OCI-LY3 (cell line): ENCODE measurements at regions not wholly inside any gene's neighbourhood (a gene's known extent, or its start where the extent isn't known, plus 50 kb on each side); places are given as distances from the start of the nearest gene placed in this dataset.

Experiments used
- H2AFZ ChIP-seq: fragments of 200-600, 300-600 bp; shearing (Covaris generic); 2 replicates; pipeline ENCODE4 v1.6.0; 2014; ENCODE audit warnings: antibody characterized with exemption, low read depth, low read length
- H3K27ac ChIP-seq: fragments of 200-600, 300-600 bp; sonication (generic); 2 replicates; pipeline ENCODE4 v1.5.1; 2014; ENCODE audit warnings: mild to moderate bottlenecking, low read length, moderate library complexity, mixed read lengths
- H3K27me3 ChIP-seq: fragments of 200-600, 300-600 bp; sonication (generic); 2 replicates; pipeline ENCODE4 v1.6.1; 2014; ENCODE audit warnings: low read depth, low read length, mixed read lengths
- H3K36me3 ChIP-seq: fragments of 200-600, 300-600 bp; sonication (generic); replicated peaks from 2 replicates; pipeline ENCODE3; 2014; ENCODE audit warnings: low read depth, low read length, mixed read lengths
- H3K4me1 ChIP-seq: fragments of 300-600, 200-600 bp; sonication (generic); 2 replicates; pipeline ENCODE4 v1.6.1; 2014; ENCODE audit warnings: low read length, mixed read lengths
- H3K4me2 ChIP-seq: fragments of 200-600, 300-600 bp; sonication (generic); 2 replicates; pipeline ENCODE4 v1.6.1; 2014; ENCODE audit warnings: low read length, mixed read lengths
- H3K4me3 ChIP-seq: fragments of 300-600, 200-600 bp; sonication (generic); 2 replicates; pipeline ENCODE4 v1.5.1; 2014; ENCODE audit warnings: antibody characterized with exemption, mild to moderate bottlenecking, low read length, moderate library complexity
- H3K79me2 ChIP-seq: fragments of 300-600, 200-600 bp; shearing (Covaris generic); 2 replicates; pipeline ENCODE4 v1.6.1; 2014; ENCODE audit warnings: mild to moderate bottlenecking, low read length, mixed read lengths
- H3K9ac ChIP-seq: fragments of 300-600, 200-600 bp; shearing (Covaris generic); 2 replicates; pipeline ENCODE4 v1.6.0; 2014; ENCODE audit warnings: mild to moderate bottlenecking, low read length, moderate library complexity
- H3K9me3 ChIP-seq: fragments of 200-600, 300-600 bp; shearing (Covaris generic); 2 replicates; pipeline ENCODE4 v1.6.1; 2014; ENCODE audit warnings: low read length, mixed read lengths; ENCODE audit not compliant: insufficient read depth
- H4K20me1 ChIP-seq: fragments of 200-600, 300-600 bp; sonication (generic); 2 replicates; pipeline ENCODE4 v1.6.1; 2016; ENCODE audit warnings: low read length, mixed read lengths; ENCODE audit not compliant: insufficient read depth
- CTCF ChIP-seq: fragments of 200-600, 300-600 bp; sonication (generic); IDR thresholded peaks from 2 replicates; pipeline ENCODE4 v1.5.1; 2014; ENCODE audit warnings: antibody characterized with exemption, low read length, low read depth
- EZH2phosphoT487 ChIP-seq: fragments of 200-600 bp; shearing (Covaris generic); IDR thresholded peaks from 2 replicates; pipeline ENCODE4 v1.6.1; 2018; ENCODE audit warnings: antibody characterized with exemption, mixed run types, low read depth

- Histone ChIP-seq H3K4me1 (peaks cover 8% of the 10 kb centered on the region), H2AFZ (no peak overlapping the region), H4K20me1 (no peaks in the 10 kb centered on the region), H3K4me3 (no peak overlapping the region), H3K36me3 (no peaks in the 10 kb centered on the region), H3K9me3 (no peaks in the 10 kb centered on the region), H3K79me2 (no peaks in the 10 kb centered on the region), H3K27me3 (peaks cover 47% of the 10 kb centered on the region), H3K27ac (no peak overlapping the region), H3K4me2 (no peak overlapping the region), H3K9ac (no peak overlapping the region)
- no peak for TF ChIP-seq EZH2phosphoT487
Observed at GRCh38 chr5:66346869-66347268, 202.8 kb downstream of the SREK1 start.

GRCh38 chr5:66348387-66349125 lies 204.5 kb downstream of the SREK1 start:
- peaks cover 14% of the 10 kb centered on the region for H3K4me1 ChIP-seq
- peaks cover 47% of the 10 kb centered on the region for H3K27me3 ChIP-seq
- H4K20me1 ChIP-seq: no peaks in the 10 kb centered on the region
- no peak overlapping the region for H3K27ac ChIP-seq
- no peak overlapping the region for H3K4me3 ChIP-seq
- no peaks in the 10 kb centered on the region for H3K79me2 ChIP-seq
- no peak overlapping the region for H3K4me2 ChIP-seq
- no peak overlapping the region for H2AFZ ChIP-seq
- H3K9ac ChIP-seq: no peak overlapping the region
- no peaks in the 10 kb centered on the region for H3K9me3 ChIP-seq
- no peaks in the 10 kb centered on the region for H3K36me3 ChIP-seq
- no peak for TF ChIP-seq CTCF
- TF ChIP-seq EZH2phosphoT487: no peak

- Histone ChIP-seq H3K4me1 (peaks cover 14% of the 10 kb centered on the region), H4K20me1 (no peaks in the 10 kb centered on the region), H3K4me3 (0 out of 2 replicates have a peak overlapping the region, but pooled peaks have one; percentile 20), H3K27ac (no peak overlapping the region), H3K9me3 (no peaks in the 10 kb centered on the region), H3K4me2 (peak overlapping the region; percentile 46), H2AFZ (no peak overlapping the region), H3K27me3 (peaks cover 57% of the 10 kb centered on the region), H3K79me2 (no peaks in the 10 kb centered on the region), H3K9ac (no peak overlapping the region), H3K36me3 (no peaks in the 10 kb centered on the region)
- no peak for TF ChIP-seq CTCF
- no peak for TF ChIP-seq EZH2phosphoT487
Observed at GRCh38 chr5:66351813-66352212, 207.7 kb downstream of the SREK1 start.

GRCh38 chr5:66353186-66353585 lies 209.1 kb downstream of the SREK1 start:
- H4K20me1 ChIP-seq: no peaks in the 10 kb centered on the region
- no peaks in the 10 kb centered on the region for H3K36me3 ChIP-seq
- H3K27ac ChIP-seq: no peak overlapping the region
- no peak overlapping the region for H3K9ac ChIP-seq
- H3K79me2 ChIP-seq: no peaks in the 10 kb centered on the region
- H3K4me3 ChIP-seq: no peak overlapping the region
- TF ChIP-seq CTCF (no peak), EZH2phosphoT487 (no peak)
- H3K27me3 ChIP-seq: peaks cover 44% of the 10 kb centered on the region
- H2AFZ ChIP-seq: no peak overlapping the region
- H3K4me2 ChIP-seq: no peak overlapping the region
- peaks cover 14% of the 10 kb centered on the region for H3K4me1 ChIP-seq
- H3K9me3 ChIP-seq: no peaks in the 10 kb centered on the region
